ENCODE measurements at regions not wholly inside any gene's neighbourhood (a gene's known extent, or its start where the extent isn't known, plus 50 kb on each side); places are given as distances from the start of the nearest gene placed in this dataset.

DNA sequence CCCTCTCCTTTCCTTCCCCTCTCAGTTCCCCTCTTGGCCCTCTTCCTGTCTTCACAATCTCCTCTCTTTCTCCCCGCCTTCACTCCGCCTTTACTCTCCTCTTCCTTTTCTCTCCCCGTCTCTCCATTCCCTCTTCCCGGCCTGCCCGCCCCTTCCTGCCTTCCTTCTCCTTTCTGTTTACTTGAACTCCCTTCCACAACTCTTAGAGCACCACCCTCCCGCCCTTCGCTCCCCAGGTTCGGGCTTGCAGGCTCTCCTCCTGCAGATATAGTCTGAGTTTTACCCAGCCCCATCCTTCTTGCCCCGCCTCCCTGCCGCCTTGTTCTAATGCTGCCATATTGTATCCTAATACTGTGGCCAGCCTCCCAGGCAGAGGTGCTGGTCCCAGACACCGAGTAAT lies 201.5 kb upstream of the N4BP1 start:
- Histone ChIP-seq H3K27ac (no peak overlapping the region), H3K36me3 (no peaks in the 10 kb centered on the region), H3K27me3 (peaks cover 92% of the 10 kb centered on the region), H3K4me3 (no peak overlapping the region), H3K4me1 (ENCODE audit: low read depth) (no peaks in the 10 kb centered on the region), H3K9me3 (ENCODE audit: low read depth) (no peaks in the 10 kb centered on the region)
- TF ChIP-seq, protein P1, sequence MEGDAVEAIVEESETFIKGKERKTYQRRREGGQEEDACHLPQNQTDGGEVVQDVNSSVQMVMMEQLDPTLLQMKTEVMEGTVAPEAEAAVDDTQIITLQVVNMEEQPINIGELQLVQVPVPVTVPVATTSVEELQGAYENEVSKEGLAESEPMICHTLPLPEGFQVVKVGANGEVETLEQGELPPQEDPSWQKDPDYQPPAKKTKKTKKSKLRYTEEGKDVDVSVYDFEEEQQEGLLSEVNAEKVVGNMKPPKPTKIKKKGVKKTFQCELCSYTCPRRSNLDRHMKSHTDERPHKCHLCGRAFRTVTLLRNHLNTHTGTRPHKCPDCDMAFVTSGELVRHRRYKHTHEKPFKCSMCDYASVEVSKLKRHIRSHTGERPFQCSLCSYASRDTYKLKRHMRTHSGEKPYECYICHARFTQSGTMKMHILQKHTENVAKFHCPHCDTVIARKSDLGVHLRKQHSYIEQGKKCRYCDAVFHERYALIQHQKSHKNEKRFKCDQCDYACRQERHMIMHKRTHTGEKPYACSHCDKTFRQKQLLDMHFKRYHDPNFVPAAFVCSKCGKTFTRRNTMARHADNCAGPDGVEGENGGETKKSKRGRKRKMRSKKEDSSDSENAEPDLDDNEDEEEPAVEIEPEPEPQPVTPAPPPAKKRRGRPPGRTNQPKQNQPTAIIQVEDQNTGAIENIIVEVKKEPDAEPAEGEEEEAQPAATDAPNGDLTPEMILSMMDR (IDR thresholded peaks at IDR 0.05; ENCODE audit: low read depth, low read length), result no peak
- no peak for DNase-seq (ENCODE audit: low read depth in 1 of 2, low spot score in 1 of 2)

DNA sequence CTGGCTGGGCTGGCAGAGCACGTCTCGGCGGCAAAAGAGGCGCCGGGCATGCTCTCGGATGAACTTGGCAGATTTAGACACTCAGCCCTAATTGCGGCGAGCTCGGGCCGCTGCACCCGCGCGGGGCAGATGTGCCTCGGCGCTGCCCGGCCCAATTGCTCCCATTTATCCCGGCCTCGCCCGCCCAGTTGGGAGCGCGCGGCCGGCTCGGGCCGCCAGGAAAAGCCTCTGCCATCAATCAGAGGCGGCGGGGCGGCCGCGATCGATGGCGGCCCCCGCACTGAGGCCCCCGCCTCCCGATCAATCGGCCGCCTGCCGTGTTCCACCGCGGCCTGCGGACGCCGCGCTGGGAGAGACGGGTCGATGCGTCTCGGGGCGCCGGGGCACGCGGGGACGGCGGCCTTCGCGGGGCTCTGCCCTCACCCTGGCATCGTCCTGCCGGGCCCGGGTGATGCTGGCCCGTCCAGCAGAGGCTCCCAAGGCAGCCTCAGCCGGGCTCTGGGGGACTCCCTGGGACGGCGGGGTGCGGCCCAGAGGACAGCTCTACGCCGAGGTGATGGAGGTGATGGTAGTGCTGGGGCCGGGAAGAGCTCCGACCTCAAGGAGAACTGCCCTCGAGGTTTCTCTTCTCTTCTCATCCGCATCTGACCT lies 200.9 kb upstream of the N4BP1 start:
- Histone ChIP-seq H3K4me1 (ENCODE audit: low read depth) (no peaks in the 10 kb centered on the region), H3K4me3 (peak overlapping the region; percentile 13), H3K27ac (no peak overlapping the region), H3K9me3 (ENCODE audit: low read depth) (no peaks in the 10 kb centered on the region), H3K27me3 (peaks cover 92% of the 10 kb centered on the region), H3K36me3 (no peaks in the 10 kb centered on the region)
- no peak for DNase-seq (ENCODE audit: low read depth in 1 of 2, low spot score in 1 of 2)
- TF ChIP-seq, protein P1 (IDR thresholded peaks at IDR 0.05; ENCODE audit: low read depth, low read length), result no peak

DNA sequence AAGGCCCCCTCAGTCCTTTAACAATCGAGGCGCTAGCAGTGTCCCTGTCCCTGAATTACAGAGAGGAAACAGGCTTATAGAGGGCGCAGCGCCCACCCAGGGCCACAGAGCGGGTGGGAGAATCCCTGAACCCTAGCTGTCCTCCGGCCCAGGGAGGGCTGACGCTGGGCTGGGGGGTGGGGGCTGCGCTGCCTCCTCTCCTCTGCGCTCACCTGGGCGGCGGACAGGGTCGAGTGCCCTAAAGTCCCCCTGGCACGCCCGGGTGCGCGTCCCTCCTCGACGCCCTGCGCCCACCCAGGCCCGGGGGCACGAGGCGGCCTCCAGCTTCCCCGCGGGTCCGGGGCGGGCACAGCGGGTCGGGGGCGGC lies 200.4 kb upstream of the N4BP1 start:
- peak overlapping the region; percentile 13 for H3K4me3 ChIP-seq
- H3K27ac ChIP-seq, result no peak overlapping the region

DNA sequence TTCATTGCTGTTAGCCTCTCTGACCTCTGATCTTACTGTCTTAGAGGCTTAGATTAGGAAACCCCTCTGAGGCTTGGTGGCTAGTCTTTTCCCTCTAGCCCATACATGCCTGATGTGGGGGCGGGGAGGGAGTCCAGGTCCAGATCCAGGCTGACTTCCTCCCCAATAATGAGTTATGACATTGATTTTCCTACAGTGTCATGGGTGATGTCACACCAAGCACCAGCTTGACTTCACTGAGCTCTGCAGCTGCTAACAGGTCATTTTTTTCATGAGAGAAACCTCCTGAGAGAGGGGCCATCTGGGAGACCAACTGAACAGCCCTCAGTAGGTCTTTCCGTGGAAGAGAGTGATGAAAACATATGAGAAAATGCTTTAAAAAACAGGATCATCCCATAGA lies 180.2 kb upstream of the N4BP1 start:
- Histone ChIP-seq H3K27me3 (no peaks in the 10 kb centered on the region), H3K4me3 (no peak overlapping the region), H3K27ac (no peak overlapping the region), H3K36me3 (no peaks in the 10 kb centered on the region), H3K4me1 (ENCODE audit: low read depth) (no peaks in the 10 kb centered on the region), H3K9me3 (ENCODE audit: low read depth) (no peaks in the 10 kb centered on the region)
- no peak for DNase-seq (ENCODE audit: low read depth in 1 of 2, low spot score in 1 of 2)
- TF ChIP-seq, protein P1 (IDR thresholded peaks at IDR 0.05; ENCODE audit: low read depth, low read length), result no peak

More for the DNA sequence above, 200.4 kb upstream of the N4BP1 start:
- H3K9me3 ChIP-seq (ENCODE audit: low read depth), result no peaks in the 10 kb centered on the region
- H3K27me3 ChIP-seq, result peaks cover 89% of the 10 kb centered on the region
- DNase-seq (ENCODE audit: low read depth in 1 of 2, low spot score in 1 of 2), result no peak
- TF ChIP-seq, protein P1 (IDR thresholded peaks at IDR 0.05; ENCODE audit: low read depth, low read length), result no peak
- H3K36me3 ChIP-seq, result no peaks in the 10 kb centered on the region
- H3K4me1 ChIP-seq (ENCODE audit: low read depth), result no peaks in the 10 kb centered on the region

DNA sequence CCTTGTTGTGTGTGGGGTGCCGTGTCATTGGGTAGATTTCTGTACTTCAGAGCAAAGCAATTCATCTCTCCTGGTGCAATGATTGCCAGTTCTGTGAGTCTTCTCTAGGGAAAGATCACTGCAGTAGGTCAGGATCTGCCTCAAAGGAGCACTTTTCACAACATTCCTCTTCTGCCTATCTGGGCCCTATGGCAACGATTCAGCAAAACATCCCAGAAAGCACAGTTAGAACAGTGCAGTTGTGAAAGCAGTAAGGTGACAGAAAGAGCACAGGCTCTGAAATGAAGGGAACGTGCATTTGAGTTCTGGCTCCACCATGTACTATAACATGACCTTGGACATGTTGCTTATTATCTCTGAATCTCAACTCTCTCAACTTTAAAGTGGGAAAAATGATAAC lies 178.5 kb upstream of the N4BP1 start:
- Histone ChIP-seq H3K4me3 (no peak overlapping the region), H3K4me1 (ENCODE audit: low read depth) (no peaks in the 10 kb centered on the region), H3K27me3 (no peaks in the 10 kb centered on the region), H3K27ac (no peak overlapping the region), H3K36me3 (no peaks in the 10 kb centered on the region), H3K9me3 (ENCODE audit: low read depth) (no peaks in the 10 kb centered on the region)
- no peak for DNase-seq (ENCODE audit: low read depth in 1 of 2, low spot score in 1 of 2)
- TF ChIP-seq, protein P1 (IDR thresholded peaks at IDR 0.05; ENCODE audit: low read depth, low read length), result no peak
